HG03159 (cell line): ENCODE measurements at regions not wholly inside any gene's neighbourhood (a gene's known extent, or its start where the extent isn't known, plus 50 kb on each side); places are given as distances from the start of the nearest gene placed in this dataset.
"Not testable (repeated sequence)": the region's sequence is repeated elsewhere in the genome, so short reads cannot be mapped to it uniquely, and the experiment has no call there.

Experiments
- ATAC-seq: cut with Tn5 transposase; IDR thresholded peaks from one replicate; pipeline ENCODE4 v1.9.1; 2021; ENCODE audit warnings: mild to moderate bottlenecking, moderate library complexity; ENCODE audit not compliant: unreplicated experiment

- no peak for ATAC-seq
Measured at GRCh38 chr4:149983931-149984330, 94.3 kb upstream of the DCLK2 start.

- ATAC-seq = no peak
Measured at GRCh38 chr4:149985981-149986380, 92.3 kb upstream of the DCLK2 start.

GRCh38 chr4:149986917-149987316 is 91.3 kb upstream of the DCLK2 start:
- ATAC-seq = no peak

- no peak for ATAC-seq
Measured at GRCh38 chr4:149987330-149988086, 90.7 kb upstream of the DCLK2 start.

- ATAC-seq = no peak
Measured at GRCh38 chr4:149988087-149988410, 90.2 kb upstream of the DCLK2 start.

GRCh38 chr4:149993030-149993429 is 85.2 kb upstream of the DCLK2 start:
- no peak for ATAC-seq

GRCh38 chr4:149995134-149995756 is 83.0 kb upstream of the DCLK2 start:
- no peak for ATAC-seq

DNA sequence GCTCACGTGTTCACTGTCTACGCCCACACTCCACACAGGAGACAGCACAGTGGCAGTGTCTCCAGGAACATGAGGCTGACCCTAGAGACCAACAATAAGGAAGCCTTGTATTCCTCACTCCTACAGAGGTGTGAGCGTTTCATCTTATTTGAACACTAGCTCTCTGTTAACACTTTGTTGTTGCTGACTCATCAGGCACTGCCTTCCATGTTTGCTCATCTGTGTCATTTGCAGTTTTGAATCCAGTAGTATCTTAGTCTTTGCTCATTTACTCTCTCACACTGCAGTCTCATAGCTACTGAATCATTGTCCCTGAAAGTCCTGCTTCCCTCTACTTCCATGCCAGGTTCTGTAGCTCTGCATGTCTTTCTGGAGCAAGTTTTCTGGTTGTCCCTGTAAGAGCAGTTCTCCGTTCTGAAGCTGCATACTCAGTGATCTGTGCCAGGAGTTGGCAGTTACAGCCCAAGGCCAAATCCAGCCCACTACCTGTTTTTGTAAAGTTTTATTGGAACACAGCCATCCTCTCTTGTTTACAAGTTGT is 80.3 kb upstream of the DCLK2 start:
- ATAC-seq = peak; percentile 44

DNA sequence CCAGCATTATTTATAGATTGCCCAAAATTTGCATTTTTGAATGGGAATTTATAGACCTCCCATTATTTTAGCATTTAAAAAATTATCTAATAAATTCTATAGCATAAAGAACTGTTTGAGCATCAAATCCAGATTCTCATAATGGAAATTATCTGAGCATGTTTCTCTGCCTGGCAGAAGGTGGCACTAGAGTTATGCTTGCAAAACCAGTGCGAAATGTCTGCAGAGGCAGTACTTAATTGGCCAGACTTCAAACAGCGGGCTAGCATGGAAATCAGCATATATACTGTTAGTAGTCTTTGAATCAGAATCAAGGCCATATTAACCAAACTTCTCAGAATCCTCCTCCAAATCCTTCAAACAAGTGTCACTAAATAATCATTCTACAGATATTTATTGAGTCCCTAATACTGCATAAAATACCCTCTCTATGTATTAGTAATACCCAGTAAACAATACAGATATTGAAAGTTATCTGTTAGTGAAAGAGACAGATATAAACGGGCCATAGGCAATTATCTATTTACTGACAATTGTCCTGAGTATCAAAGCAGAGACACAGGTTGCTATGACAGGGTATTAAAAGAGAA is 78.7 kb upstream of the DCLK2 start:
- peak; percentile 46 for ATAC-seq

- ATAC-seq = no peak
Measured at GRCh38 chr4:150001815-150002214, 76.4 kb upstream of the DCLK2 start.

- no peak for ATAC-seq
Measured at GRCh38 chr4:150002561-150002960, 75.7 kb upstream of the DCLK2 start.

DNA sequence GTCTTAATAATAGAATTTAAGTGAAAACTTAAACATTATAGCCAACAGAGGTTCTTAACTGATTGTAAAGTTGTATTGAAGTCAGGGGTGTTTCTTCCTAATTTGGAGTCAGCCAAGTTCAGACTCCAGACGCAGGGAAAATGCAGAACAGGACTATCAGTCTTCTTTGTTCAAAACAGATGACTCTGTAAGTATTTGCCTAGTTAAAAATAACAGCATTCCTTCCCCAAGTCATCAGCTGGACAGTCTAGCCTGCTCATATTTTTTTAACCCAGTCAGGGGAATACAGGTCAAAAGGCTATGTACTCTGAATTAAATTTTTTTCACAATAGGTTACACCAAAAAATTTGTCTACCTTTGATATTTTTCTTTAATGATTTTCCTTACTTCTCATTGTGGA is 73.8 kb upstream of the DCLK2 start:
- no peak for ATAC-seq

- ATAC-seq = no peak
Measured at GRCh38 chr4:150005537-150005936, 72.7 kb upstream of the DCLK2 start.

- no peak for ATAC-seq
Measured at GRCh38 chr4:150006197-150006596, 72.0 kb upstream of the DCLK2 start.

DNA sequence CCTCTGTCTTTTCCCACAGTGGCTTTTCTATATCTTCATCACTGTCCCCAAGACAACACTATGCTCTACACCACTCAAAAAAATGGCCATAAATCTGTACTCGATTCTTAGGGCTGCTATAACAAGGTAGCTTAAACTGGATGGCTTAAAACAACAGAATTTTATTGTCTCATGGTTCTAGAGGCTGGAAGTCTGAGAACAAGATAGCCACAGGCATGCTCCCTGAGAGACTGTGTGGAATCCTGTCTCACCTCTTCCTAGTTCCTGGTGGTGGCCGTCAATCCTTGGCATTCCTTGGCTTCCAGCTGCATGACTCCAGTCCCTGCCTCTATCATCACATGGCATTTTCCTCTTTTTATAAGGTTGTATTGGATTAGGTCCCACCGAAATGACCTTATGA is 70.7 kb upstream of the DCLK2 start:
- no peak for ATAC-seq

DNA sequence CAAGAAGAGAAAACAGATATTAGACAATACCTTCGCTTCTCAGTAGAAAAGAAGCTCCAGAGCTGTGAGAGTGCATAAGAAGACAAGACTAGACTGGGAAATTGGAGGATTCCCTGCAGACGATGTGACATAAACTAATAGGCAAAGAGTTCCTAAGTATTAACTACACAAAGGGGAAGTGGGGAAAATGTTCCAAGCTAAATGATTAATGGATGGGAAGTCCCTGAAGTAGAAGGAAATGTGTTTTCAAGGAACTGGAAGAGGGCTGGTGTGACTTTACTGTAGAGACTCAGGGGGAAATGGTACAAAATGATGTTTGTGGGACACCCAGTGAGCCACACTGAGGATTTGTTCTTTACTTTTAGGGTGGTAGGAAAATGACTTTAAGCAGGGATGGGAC is 69.7 kb upstream of the DCLK2 start:
- no peak for ATAC-seq

DNA sequence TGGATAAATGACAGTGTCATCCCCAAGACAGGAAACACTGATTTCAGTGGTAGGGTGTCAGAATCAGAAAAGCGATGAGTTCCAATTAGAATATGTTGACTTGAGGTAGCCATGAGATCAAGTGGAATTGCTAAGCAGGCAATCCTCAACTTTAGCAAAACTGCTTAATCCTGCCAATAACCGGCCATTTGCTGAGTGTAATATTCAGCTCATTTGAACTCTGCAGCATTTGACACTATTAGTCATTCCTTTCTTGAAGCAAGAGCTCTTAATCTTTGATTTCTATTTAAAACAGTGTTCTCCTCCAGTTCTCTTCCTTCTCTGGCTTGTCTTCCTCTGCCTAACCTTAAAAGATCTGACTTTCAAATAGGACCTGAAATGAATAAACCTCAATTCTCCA is 68.7 kb upstream of the DCLK2 start:
- no peak for ATAC-seq

DNA sequence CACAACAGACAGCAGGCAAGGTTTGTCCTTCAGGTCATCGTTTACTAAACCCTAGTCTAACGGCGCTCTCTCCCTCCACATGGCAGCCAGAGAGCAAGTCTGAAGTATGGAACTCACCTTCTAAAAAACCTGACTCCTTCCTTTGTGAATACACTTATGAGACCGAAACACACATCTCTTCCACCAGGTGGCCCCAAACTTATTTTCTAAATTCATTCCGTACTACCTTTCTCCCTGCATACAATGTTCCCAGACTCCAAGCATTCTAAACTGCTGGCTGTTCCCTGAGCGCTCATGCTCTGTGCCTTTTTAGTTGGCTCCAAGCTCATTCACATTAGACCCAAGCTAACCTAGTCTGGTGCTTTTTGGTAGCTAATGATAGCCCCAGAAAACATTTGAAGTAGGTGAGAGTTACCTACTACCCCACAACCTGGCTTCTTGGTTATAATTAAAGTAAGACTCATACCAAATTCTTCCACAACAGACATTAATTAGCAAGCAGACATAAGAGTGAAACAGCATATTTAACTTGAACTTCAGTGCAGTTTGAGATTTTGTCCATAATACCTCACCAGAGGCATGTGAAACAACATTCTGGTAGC is 67.6 kb upstream of the DCLK2 start:
- ATAC-seq = peak; percentile 75

- no peak for ATAC-seq
Measured at GRCh38 chr4:150012851-150013360, 65.3 kb upstream of the DCLK2 start.

DNA sequence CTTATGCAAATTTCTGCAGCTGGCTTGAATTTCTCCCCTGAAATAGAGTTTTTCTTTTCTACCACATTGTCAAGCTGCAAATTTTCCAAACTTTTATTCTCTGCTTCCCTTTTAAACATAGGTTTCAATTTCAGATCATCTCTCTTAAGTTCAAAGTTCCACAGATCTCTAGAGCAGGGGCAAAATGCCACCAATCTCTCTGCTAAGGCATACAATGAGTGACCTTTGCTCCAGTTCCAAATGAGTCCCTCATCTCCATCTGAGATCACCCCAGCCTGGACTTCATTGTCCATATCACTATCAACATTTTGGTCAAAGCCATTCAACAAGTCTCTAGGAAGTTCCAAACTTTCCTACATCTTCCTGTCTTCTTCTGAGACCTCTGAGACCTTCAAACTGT is 62.3 kb upstream of the DCLK2 start:
- ATAC-seq = not testable (repeated sequence)

DNA sequence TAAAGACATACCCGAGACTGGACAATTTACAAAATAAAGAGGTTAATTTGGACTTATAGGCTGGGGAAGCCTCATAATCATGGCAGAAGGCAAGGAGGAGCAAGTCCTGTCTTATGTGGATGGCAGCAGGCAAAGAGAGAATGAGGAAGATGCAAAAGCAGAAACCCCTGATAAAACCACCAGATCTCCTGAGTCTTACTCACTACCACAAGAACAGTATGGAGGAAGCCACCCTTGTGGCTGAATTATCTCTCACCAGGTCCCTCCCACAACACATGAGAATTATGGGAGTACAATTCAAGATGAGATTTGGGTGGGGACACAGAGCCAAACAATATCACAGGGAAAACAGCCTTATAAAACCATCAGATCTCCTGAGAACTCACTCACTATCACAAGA is 61.6 kb upstream of the DCLK2 start:
- ATAC-seq = not testable (repeated sequence)

DNA sequence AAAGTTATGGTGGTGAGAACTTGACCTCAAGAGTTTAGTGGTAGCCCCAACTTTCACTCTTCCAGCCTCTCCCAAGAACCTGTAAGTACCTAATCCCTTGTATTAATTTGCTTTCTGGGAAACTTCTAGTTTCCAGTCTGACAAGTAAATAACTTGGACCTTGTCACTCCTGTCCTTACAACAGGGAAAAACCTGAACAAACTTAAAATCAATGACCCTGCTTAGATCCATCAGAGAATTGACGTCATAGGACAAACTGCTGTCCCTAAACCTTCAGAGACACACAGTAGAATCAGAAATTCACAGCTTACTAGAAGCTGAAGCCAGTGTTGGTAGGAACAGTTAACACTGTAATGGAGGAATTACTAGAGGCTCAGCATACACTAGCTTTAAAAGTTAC is 60.0 kb upstream of the DCLK2 start:
- ATAC-seq = no peak
